Keratinocyte (primary cell): ENCODE measurements at regions not wholly inside any gene's neighbourhood (a gene's known extent, or its start where the extent isn't known, plus 50 kb on each side); places are given as distances from the start of the nearest gene placed in this dataset.

ENCODE experiments used
- DNase-seq: peaks from one replicate; pipeline ENCODE4 v3.0.0-alpha.2; 2011; ENCODE audit warnings: low read depth, missing footprints, low spot score
- FAIRE-seq: peaks from 2 replicates; lab custom pipeline; 2011; peaks lifted over from hg19 to GRCh38; lab: Jason Lieb, UNC
- H2AFZ ChIP-seq: 2 replicates; pipeline ENCODE4 v1.6.0; 2012; ENCODE audit warnings: low read length, control low read depth, inconsistent platforms; ENCODE audit not compliant: control insufficient read depth
- H3K27ac ChIP-seq: 2 replicates; pipeline ENCODE4 v1.5.1; 2011; ENCODE audit warnings: low read length; ENCODE audit not compliant: control insufficient read depth, insufficient read depth
- H3K27me3 ChIP-seq: 3 replicates; pipeline ENCODE4 v1.6.0; 2011; ENCODE audit warnings: low read length; ENCODE audit not compliant: control insufficient read depth, insufficient read depth; ENCODE audit errors: extremely low read depth
- H3K36me3 ChIP-seq, 2 experiments: 2 replicates in 1 of 2; 3 replicates in 1 of 2; pipeline ENCODE4 v1.5.1; 2011; ENCODE audit warnings: low read length in 2 of 2, mild to moderate bottlenecking in 1 of 2; ENCODE audit not compliant: control insufficient read depth in 2 of 2, insufficient read depth in 2 of 2; ENCODE audit errors: extremely low read depth in 1 of 2
- H3K4me1 ChIP-seq: 3 replicates; pipeline ENCODE4 v1.5.1; 2011; ENCODE audit warnings: low read length; ENCODE audit not compliant: control insufficient read depth, insufficient read depth; ENCODE audit errors: extremely low read depth
- H3K4me2 ChIP-seq: 3 replicates; pipeline ENCODE4 v1.6.0; 2011; ENCODE audit warnings: low read depth, low read length; ENCODE audit not compliant: control insufficient read depth, insufficient read depth; ENCODE audit errors: extremely low read depth
- H3K4me3 ChIP-seq, 3 experiments: fragments of 200-600 bp in 1 of 3; sonication (generic) in 1 of 3; 2 replicates in 2 of 3; 3 replicates in 1 of 3; pipeline ENCODE4 v1.5.1; 2011 to 2016; ENCODE audit warnings: low read length in 3 of 3, mild to moderate bottlenecking in 3 of 3, control low read depth in 2 of 3, inconsistent platforms in 1 of 3, low read depth in 1 of 3, mixed read lengths in 1 of 3, mixed run types in 1 of 3, moderate library complexity in 1 of 3; ENCODE audit not compliant: control insufficient read depth in 2 of 3, insufficient read depth in 2 of 3; ENCODE audit errors: extremely low read depth in 1 of 3
- H3K79me2 ChIP-seq: 2 replicates; pipeline ENCODE4 v1.6.0; 2012; ENCODE audit warnings: low read length; ENCODE audit not compliant: control insufficient read depth, insufficient read depth
- H3K9ac ChIP-seq: 3 replicates; pipeline ENCODE4 v1.6.0; 2011; ENCODE audit warnings: low read length; ENCODE audit not compliant: control insufficient read depth, insufficient read depth; ENCODE audit errors: extremely low read depth
- H3K9me1 ChIP-seq: 3 replicates; pipeline ENCODE4 v1.6.0; 2011; ENCODE audit warnings: low read length; ENCODE audit not compliant: control insufficient read depth, insufficient read depth; ENCODE audit errors: extremely low read depth
- H3K9me3 ChIP-seq: 2 replicates; pipeline ENCODE4 v1.5.1; 2012; ENCODE audit warnings: low read depth, low read length; ENCODE audit not compliant: control insufficient read depth
- H4K20me1 ChIP-seq: 3 replicates; pipeline ENCODE4 v1.6.0; 2011; ENCODE audit warnings: low read length; ENCODE audit not compliant: control insufficient read depth, insufficient read depth; ENCODE audit errors: extremely low read depth
- CTCF ChIP-seq, 3 experiments: IDR thresholded peaks in 1 of 3; conservative IDR thresholded peaks in 1 of 3; optimal IDR thresholded peaks in 1 of 3; 2 replicates in 2 of 3; 3 replicates in 1 of 3; pipeline versions ENCODE3 to v1.5.1; 2011; ENCODE audit warnings: low read length in 3 of 3, mild to moderate bottlenecking in 3 of 3, moderate library complexity in 2 of 3, control low read depth in 1 of 3, inconsistent platforms in 1 of 3; ENCODE audit not compliant: insufficient read depth in 2 of 3; ENCODE audit errors: extremely low read depth in 1 of 3
- EZH2 ChIP-seq: IDR thresholded peaks from one replicate; pipeline ENCODE4 v1.6.1; 2012; ENCODE audit warnings: inconsistent platforms, mild to moderate bottlenecking, low read length, moderate library complexity
- dilution Hi-C: fragments of 300-500 bp; cut with MboI; formaldehyde crosslinking; loops from one replicate; pipeline ENCODE4 v1.7.0; 2020; ENCODE audit warnings: low sequenced_read_pairs; ENCODE audit not compliant: extremely low pct_ligation_motif_present

- FAIRE-seq: no peak
- Histone ChIP-seq H3K9me1 (no peaks in the 10 kb centered on the region), H3K36me3 (no peaks in the 10 kb centered on the region), H3K4me3 (no peak overlapping the region), H3K4me2 (no peak overlapping the region), H3K79me2 (no peaks in the 10 kb centered on the region), H3K9me3 (no peaks in the 10 kb centered on the region), H3K4me1 (no peaks in the 10 kb centered on the region), H3K27ac (no peak overlapping the region), H2AFZ (no peak overlapping the region), H4K20me1 (no peaks in the 10 kb centered on the region), H3K9ac (no peak overlapping the region), H3K27me3 (no peaks in the 10 kb centered on the region)
- TF ChIP-seq CTCF (optimal IDR thresholded peaks at IDR 0.05 in 1 of 3, IDR thresholded peaks at IDR 0.05 in 1 of 3, conservative IDR thresholded peaks at IDR 0.05 in 1 of 3; ENCODE audit: extremely low read depth in 1 of 3, insufficient read depth in 2 of 3, low read length in 3 of 3) (no peak), EZH2 (no peak)
- dilution Hi-C loops: no loop called here
- no peak for DNase-seq
Measured at GRCh38 chr2:156001851-156002250, 330.7 kb downstream of the NR4A2 start.

- dilution Hi-C loops: no loop called here
- no peak for TF ChIP-seq EZH2
- no peak for TF ChIP-seq CTCF (optimal IDR thresholded peaks at IDR 0.05 in 1 of 3, IDR thresholded peaks at IDR 0.05 in 1 of 3, conservative IDR thresholded peaks at IDR 0.05 in 1 of 3; ENCODE audit: extremely low read depth in 1 of 3, insufficient read depth in 2 of 3, low read length in 3 of 3)
- H4K20me1 ChIP-seq: no peaks in the 10 kb centered on the region
- no peak overlapping the region for H2AFZ ChIP-seq
- no peak for DNase-seq
- H3K4me1 ChIP-seq: no peaks in the 10 kb centered on the region
- no peak overlapping the region for H3K27ac ChIP-seq
- no peaks in the 10 kb centered on the region for H3K79me2 ChIP-seq
- no peak for FAIRE-seq
- no peaks in the 10 kb centered on the region for H3K36me3 ChIP-seq
- H3K9me1 ChIP-seq: no peaks in the 10 kb centered on the region
- H3K4me2 ChIP-seq: no peak overlapping the region
- no peaks in the 10 kb centered on the region for H3K27me3 ChIP-seq
- no peaks in the 10 kb centered on the region for H3K9me3 ChIP-seq
- H3K9ac ChIP-seq: no peak overlapping the region
- no peak overlapping the region for H3K4me3 ChIP-seq
Measured at GRCh38 chr2:155997538-155997937, 335.0 kb downstream of the NR4A2 start.
